ENCODE measurements at regions not wholly inside any gene's neighbourhood (a gene's known extent, or its start where the extent isn't known, plus 50 kb on each side); places are given as distances from the start of the nearest gene placed in this dataset.

DNA sequence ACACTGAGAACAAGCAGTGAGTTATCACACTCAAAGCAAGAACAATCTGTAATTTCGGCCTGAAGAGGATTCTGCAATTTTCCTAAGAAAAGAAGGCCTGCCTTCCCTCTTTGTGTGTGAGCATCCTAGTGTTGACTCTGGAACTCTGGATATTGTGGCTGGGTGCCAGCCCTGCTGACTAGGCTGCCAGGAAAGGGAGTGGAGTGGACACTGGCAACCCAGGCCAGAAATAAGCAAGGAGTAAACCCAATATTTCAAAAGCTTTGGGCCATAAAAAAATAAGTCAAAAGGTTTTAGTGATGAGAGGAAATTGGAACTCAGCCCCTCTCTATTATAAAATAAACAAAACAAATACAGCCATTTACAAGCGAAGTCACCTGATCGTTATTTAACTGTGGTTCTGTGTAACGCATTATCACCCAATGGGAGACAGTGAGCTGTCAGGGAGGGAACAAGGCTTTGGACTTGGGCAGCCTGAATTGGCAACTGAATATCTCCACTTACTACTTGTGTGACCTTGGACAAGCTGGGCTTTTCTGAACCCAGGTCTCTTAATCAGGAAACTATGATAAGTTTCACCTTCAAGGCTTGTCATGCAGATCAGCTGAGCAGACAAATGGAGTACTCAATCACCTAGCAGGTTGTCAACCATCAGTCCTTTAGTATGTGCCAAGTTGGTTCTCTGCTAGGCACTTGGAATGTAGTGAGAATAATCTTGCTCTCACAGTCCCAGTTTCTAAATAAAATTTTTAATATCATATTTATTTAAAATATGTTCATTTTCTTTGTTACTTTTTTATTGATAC lies 196.2 kb downstream of the PAX1 start:
- Histone ChIP-seq H3K9me3 (ENCODE audit: low read length) (no peaks in the 10 kb centered on the region), H3K27ac (ENCODE audit: low read depth, low read length) (no peak overlapping the region), H3K4me1 (ENCODE audit: insufficient read depth, low read length) (no peaks in the 10 kb centered on the region), H3K36me3 (ENCODE audit: insufficient read depth, low read length) (no peaks in the 10 kb centered on the region), H3K4me3 (ENCODE audit: low read length) (no peak overlapping the region), H3K27me3 (ENCODE audit: insufficient read depth, low read length, poor library complexity, severe bottlenecking) (no peaks in the 10 kb centered on the region)
- Mint-ChIP-seq H3K9me3 (peaks cover 11 to 19% (median 16%) of the 10 kb centered on the region in 5 donors), H3K4me1 (no peaks in the 10 kb centered on the region), H3K27me3 (no peaks in the 10 kb centered on the region), H3K36me3 (no peaks in the 10 kb centered on the region), H3K27ac (no peak overlapping the region), H3K4me3 (no peak overlapping the region)
- ChIA-PET POLR2A (no interaction called here), CTCF (no interaction called here)
- DNase-seq: no peak

DNA sequence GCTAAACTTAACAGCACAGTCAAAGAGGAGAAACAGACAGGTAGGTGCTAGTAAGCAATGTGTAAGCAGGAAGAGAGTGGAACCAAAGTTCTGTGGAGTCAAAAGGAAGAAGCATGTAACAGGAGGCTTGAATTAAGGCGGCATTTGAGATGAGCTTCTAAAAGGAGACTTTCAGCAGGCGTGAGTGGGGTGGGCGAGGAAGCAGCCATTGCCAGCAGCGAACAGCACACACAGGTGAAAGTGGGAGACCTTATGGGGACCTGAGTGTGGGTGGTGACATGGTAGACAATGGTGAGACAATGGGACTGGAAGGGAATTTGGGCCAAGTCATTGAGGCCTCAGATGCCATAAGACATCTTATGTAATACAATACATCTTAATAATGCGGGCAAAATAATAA lies 195.0 kb downstream of the PAX1 start:
- peaks cover 9 to 21% (median 10%) of the 10 kb centered on the region in 5 donors for H3K9me3 Mint-ChIP-seq
- H3K4me3 ChIP-seq (ENCODE audit: low read length): no peak overlapping the region
- DNase-seq: no peak
- no peaks in the 10 kb centered on the region for H3K27me3 ChIP-seq (ENCODE audit: insufficient read depth, low read length, poor library complexity, severe bottlenecking)
- H3K4me1 Mint-ChIP-seq: no peaks in the 10 kb centered on the region
- no peaks in the 10 kb centered on the region for H3K4me1 ChIP-seq (ENCODE audit: insufficient read depth, low read length)
- no peaks in the 10 kb centered on the region for H3K36me3 ChIP-seq (ENCODE audit: insufficient read depth, low read length)
- H3K27me3 Mint-ChIP-seq: no peaks in the 10 kb centered on the region
- no peak overlapping the region for H3K27ac ChIP-seq (ENCODE audit: low read depth, low read length)
- no peaks in the 10 kb centered on the region for H3K36me3 Mint-ChIP-seq
- ChIA-PET CTCF (no interaction called here), POLR2A (no interaction called here)
- H3K27ac Mint-ChIP-seq: no peak overlapping the region
- H3K9me3 ChIP-seq (ENCODE audit: low read length): no peaks in the 10 kb centered on the region
- H3K4me3 Mint-ChIP-seq: no peak overlapping the region

DNA sequence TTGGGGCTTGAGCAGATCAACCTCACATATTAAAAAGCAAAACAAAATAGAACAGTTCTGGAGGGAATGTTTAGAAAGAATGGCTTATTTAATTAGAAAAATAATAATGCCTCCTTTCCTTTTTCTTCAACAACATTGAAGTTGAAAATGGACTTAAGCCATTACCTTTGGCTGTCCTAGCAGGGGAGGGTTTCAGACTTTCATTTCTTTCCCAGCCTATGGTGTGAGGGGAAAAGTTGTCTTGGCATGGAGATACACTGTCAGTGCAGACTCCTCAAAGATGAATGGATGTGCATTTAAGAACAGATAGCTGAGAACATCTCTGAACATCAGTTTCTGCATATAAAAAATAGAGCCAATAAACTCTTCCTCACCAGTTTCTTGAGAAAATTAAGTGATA lies 169.5 kb downstream of the PAX1 start:
- Histone ChIP-seq H3K27ac (ENCODE audit: low read depth, low read length) (no peak overlapping the region), H3K9me3 (ENCODE audit: low read length) (no peaks in the 10 kb centered on the region), H3K4me1 (ENCODE audit: insufficient read depth, low read length) (no peaks in the 10 kb centered on the region), H3K4me3 (ENCODE audit: low read length) (no peak overlapping the region), H3K36me3 (ENCODE audit: insufficient read depth, low read length) (no peaks in the 10 kb centered on the region), H3K27me3 (ENCODE audit: insufficient read depth, low read length, poor library complexity, severe bottlenecking) (no peaks in the 10 kb centered on the region)
- no peak overlapping the region for H3K27ac Mint-ChIP-seq
- H3K4me1 Mint-ChIP-seq: no peaks in the 10 kb centered on the region
- no peaks in the 10 kb centered on the region for H3K36me3 Mint-ChIP-seq
- peaks cover 0 to 32% (median 13%) of the 10 kb centered on the region in 5 donors for H3K9me3 Mint-ChIP-seq
- H3K27me3 Mint-ChIP-seq: no peaks in the 10 kb centered on the region
- POLR2A ChIA-PET: no interaction called here
- DNase-seq: no peak
- H3K4me3 Mint-ChIP-seq: no peak overlapping the region
- CTCF ChIA-PET: no interaction called here

DNA sequence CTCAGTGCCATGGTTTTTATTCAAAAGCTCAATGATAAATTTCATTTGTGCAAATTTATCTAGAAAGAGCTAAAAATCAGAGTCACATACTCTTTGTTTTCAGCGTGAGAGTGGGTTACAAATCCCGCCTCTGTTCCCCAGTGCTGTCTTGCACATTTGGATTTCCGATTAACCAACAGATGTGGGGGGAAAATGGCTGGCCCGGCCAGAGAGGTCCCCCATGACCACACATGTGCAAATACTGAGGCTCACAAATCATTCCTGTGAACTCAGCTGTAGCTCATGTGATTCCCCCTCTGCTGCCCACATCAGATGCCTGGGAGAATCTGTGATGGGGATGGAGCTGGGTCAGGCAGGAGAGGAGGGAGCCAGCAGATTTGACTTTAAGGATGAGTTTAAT lies 168.7 kb downstream of the PAX1 start:
- Mint-ChIP-seq H3K4me3 (no peak overlapping the region), H3K36me3 (no peaks in the 10 kb centered on the region), H3K27me3 (no peaks in the 10 kb centered on the region), H3K4me1 (no peaks in the 10 kb centered on the region), H3K27ac (no peak overlapping the region), H3K9me3 (peaks cover 0 to 35% (median 10%) of the 10 kb centered on the region in 5 donors)
- no peak for DNase-seq
- no peak overlapping the region for H3K4me3 ChIP-seq (ENCODE audit: low read length)
- POLR2A ChIA-PET: no interaction called here
- no peaks in the 10 kb centered on the region for H3K4me1 ChIP-seq (ENCODE audit: insufficient read depth, low read length)
- CTCF ChIA-PET: no interaction called here
- no peaks in the 10 kb centered on the region for H3K27me3 ChIP-seq (ENCODE audit: insufficient read depth, low read length, poor library complexity, severe bottlenecking)
- H3K9me3 ChIP-seq (ENCODE audit: low read length): no peaks in the 10 kb centered on the region
- no peaks in the 10 kb centered on the region for H3K36me3 ChIP-seq (ENCODE audit: insufficient read depth, low read length)
- H3K27ac ChIP-seq (ENCODE audit: low read depth, low read length): no peak overlapping the region

DNA sequence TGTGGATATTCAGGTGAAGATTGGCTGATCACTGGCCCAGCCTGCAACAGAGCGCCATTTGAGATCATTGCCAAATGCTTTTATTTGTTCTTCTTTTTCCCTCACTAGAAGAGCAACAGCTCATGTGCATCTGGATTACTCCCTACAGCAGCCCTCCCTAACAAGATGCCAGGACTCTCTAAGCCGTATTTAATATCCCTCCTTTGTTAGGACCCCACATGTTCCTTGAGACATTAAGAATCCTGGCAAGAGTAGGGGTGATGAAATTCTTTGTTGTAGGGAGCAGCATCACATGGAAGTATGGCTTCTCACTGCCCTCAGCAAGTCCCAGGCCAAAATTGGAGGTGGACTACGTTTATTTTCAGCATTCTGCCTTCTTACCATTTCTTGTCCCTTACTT lies 167.8 kb downstream of the PAX1 start:
- no peaks in the 10 kb centered on the region for H3K27me3 Mint-ChIP-seq
- Histone ChIP-seq H3K27me3 (ENCODE audit: insufficient read depth, low read length, poor library complexity, severe bottlenecking) (no peaks in the 10 kb centered on the region), H3K27ac (ENCODE audit: low read depth, low read length) (no peak overlapping the region), H3K4me1 (ENCODE audit: insufficient read depth, low read length) (no peaks in the 10 kb centered on the region), H3K9me3 (ENCODE audit: low read length) (no peaks in the 10 kb centered on the region), H3K4me3 (ENCODE audit: low read length) (no peak overlapping the region), H3K36me3 (ENCODE audit: insufficient read depth, low read length) (no peaks in the 10 kb centered on the region)
- ChIA-PET POLR2A (no interaction called here), CTCF (no interaction called here)
- no peak overlapping the region for H3K27ac Mint-ChIP-seq
- no peak overlapping the region for H3K4me3 Mint-ChIP-seq
- peaks cover 0 to 34% (median 10%) of the 10 kb centered on the region in 5 donors for H3K9me3 Mint-ChIP-seq
- no peaks in the 10 kb centered on the region for H3K4me1 Mint-ChIP-seq
- H3K36me3 Mint-ChIP-seq: no peaks in the 10 kb centered on the region
- DNase-seq: no peak

DNA sequence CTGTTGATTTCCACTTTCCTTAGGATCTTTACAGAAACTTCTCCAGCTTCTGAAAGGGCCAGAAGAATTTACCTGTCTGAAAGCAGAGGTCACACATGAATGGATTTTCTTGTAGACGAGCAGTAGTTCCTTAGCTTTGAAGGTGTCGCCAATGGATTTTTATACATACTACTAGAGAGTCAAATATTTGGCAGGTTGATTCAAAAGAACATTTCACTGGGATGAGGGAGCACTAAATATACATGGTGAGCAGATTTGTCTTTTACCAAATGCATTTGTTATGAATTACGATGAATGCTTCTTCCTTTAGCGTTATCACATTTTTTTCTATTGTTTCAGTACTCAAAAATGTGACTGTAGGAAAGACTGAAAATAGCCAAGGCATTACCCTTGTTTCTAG lies 162.3 kb downstream of the PAX1 start:
- no peaks in the 10 kb centered on the region for H3K9me3 ChIP-seq (ENCODE audit: low read length)
- no peak overlapping the region for H3K27ac ChIP-seq (ENCODE audit: low read depth, low read length)
- no peaks in the 10 kb centered on the region for H3K4me1 Mint-ChIP-seq
- DNase-seq: no peak
- H3K4me3 Mint-ChIP-seq: no peak overlapping the region
- H3K4me3 ChIP-seq (ENCODE audit: low read length): no peak overlapping the region
- no peaks in the 10 kb centered on the region for H3K27me3 ChIP-seq (ENCODE audit: insufficient read depth, low read length, poor library complexity, severe bottlenecking)
- no peaks in the 10 kb centered on the region for H3K4me1 ChIP-seq (ENCODE audit: insufficient read depth, low read length)
- ChIA-PET CTCF (no interaction called here), POLR2A (no interaction called here)
- H3K36me3 ChIP-seq (ENCODE audit: insufficient read depth, low read length): no peaks in the 10 kb centered on the region
- peaks cover 1 to 10% (median 6%) of the 10 kb centered on the region in 5 donors for H3K9me3 Mint-ChIP-seq
- H3K27me3 Mint-ChIP-seq: no peaks in the 10 kb centered on the region
- no peaks in the 10 kb centered on the region for H3K36me3 Mint-ChIP-seq
- no peak overlapping the region for H3K27ac Mint-ChIP-seq

DNA sequence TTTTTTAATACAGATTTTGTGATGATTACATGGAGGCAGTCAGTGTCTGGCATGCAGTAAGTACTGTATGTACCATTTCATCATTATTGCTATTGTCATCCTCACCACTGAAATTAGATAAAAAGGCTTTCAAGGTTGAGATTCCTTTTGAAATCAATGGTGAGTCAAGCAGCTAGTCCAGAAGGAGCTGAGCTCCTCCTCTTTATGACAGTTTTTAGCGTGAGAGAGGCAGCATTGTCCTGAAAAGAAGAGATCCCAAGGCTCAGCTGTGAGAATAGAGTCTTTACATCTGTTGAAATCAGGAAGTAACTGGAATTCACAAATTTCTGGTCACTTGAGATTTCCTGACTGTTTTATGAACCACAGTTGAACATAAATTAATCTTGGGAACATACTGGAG lies 161.9 kb downstream of the PAX1 start:
- DNase-seq: no peak
- no peak overlapping the region for H3K4me3 ChIP-seq (ENCODE audit: low read length)
- CTCF ChIA-PET: no interaction called here
- H3K27me3 Mint-ChIP-seq: no peaks in the 10 kb centered on the region
- POLR2A ChIA-PET: no interaction called here
- H3K27me3 ChIP-seq (ENCODE audit: insufficient read depth, low read length, poor library complexity, severe bottlenecking): no peaks in the 10 kb centered on the region
- no peak overlapping the region for H3K27ac Mint-ChIP-seq
- H3K27ac ChIP-seq (ENCODE audit: low read depth, low read length): no peak overlapping the region
- no peaks in the 10 kb centered on the region for H3K36me3 ChIP-seq (ENCODE audit: insufficient read depth, low read length)
- H3K4me3 Mint-ChIP-seq: no peak overlapping the region
- peaks cover 2 to 13% (median 6%) of the 10 kb centered on the region in 5 donors for H3K9me3 Mint-ChIP-seq
- H3K4me1 ChIP-seq (ENCODE audit: insufficient read depth, low read length): no peaks in the 10 kb centered on the region
- H3K9me3 ChIP-seq (ENCODE audit: low read length): no peaks in the 10 kb centered on the region
- H3K4me1 Mint-ChIP-seq: no peaks in the 10 kb centered on the region
- no peaks in the 10 kb centered on the region for H3K36me3 Mint-ChIP-seq

DNA sequence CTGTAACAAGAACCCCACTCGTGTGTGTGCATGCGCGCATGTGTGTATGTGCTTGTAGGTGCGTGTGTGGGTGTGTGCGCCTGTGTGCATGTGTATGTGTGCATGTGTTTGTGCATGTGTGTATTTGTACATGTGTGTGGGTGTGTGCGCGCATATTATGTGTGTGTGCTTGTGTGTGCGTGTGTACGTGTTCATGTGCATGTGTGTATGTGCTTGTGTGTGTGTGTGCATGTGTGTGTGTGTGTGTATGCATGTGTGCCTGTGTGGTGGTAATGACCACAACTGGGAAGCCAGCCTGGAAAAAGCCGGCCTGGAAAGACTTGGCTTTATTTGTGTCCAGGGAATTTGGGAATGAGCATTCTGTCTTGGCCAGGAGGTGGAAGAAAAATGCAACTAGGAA lies 157.5 kb downstream of the PAX1 start:
- Mint-ChIP-seq H3K9me3 (peaks cover 10 to 29% (median 15%) of the 10 kb centered on the region in 5 donors), H3K27ac (no peak overlapping the region), H3K4me1 (no peaks in the 10 kb centered on the region), H3K36me3 (no peaks in the 10 kb centered on the region), H3K27me3 (no peaks in the 10 kb centered on the region), H3K4me3 (no peak overlapping the region)
- H3K36me3 ChIP-seq (ENCODE audit: insufficient read depth, low read length): no peaks in the 10 kb centered on the region
- H3K27ac ChIP-seq (ENCODE audit: low read depth, low read length): no peak overlapping the region
- H3K4me1 ChIP-seq (ENCODE audit: insufficient read depth, low read length): no peaks in the 10 kb centered on the region
- POLR2A ChIA-PET: no interaction called here
- no peaks in the 10 kb centered on the region for H3K9me3 ChIP-seq (ENCODE audit: low read length)
- CTCF ChIA-PET: no interaction called here
- DNase-seq: no peak
- H3K4me3 ChIP-seq (ENCODE audit: low read length): no peak overlapping the region
- no peaks in the 10 kb centered on the region for H3K27me3 ChIP-seq (ENCODE audit: insufficient read depth, low read length, poor library complexity, severe bottlenecking)
